CD4-positive, alpha-beta memory T cell (primary cell): ENCODE measurements at regions not wholly inside any gene's neighbourhood (a gene's known extent, or its start where the extent isn't known, plus 50 kb on each side); places are given as distances from the start of the nearest gene placed in this dataset.

Experiments
- CTCF ChIA-PET: fragments of 350-600 bp; sonication (Branson Sonifier 250); formaldehyde crosslinking; loops from one replicate; lab custom pipeline; 2021; ENCODE audit warnings: inconsistent platforms; ENCODE audit not compliant: partially characterized antibody; lab: Charles Lee
- POLR2A ChIA-PET: fragments of 350-600 bp; sonication (Branson Sonifier 250); formaldehyde crosslinking; loops from one replicate; lab custom pipeline; 2021; ENCODE audit not compliant: partially characterized antibody; lab: Charles Lee
- DNase-seq, 5 donors: peaks; one replicate each; pipeline versions ENCODE4 v3.0.0 to v3.0.0-alpha.2; 2020 to 2022; ENCODE audit warnings: mixed read lengths in 1 of 5
- H3K27ac ChIP-seq: one replicate; pipeline ENCODE4 v1.7.0; 2013; ENCODE audit warnings: low read depth, low read length
- H3K27me3 ChIP-seq: 2 replicates; pipeline ENCODE4 v1.7.0; 2013; ENCODE audit warnings: mild to moderate bottlenecking, low read length, moderate library complexity; ENCODE audit not compliant: insufficient read depth
- H3K36me3 ChIP-seq: 2 replicates; pipeline ENCODE4 v1.7.0; 2013; ENCODE audit warnings: mild to moderate bottlenecking, low read length, moderate library complexity; ENCODE audit not compliant: insufficient read depth
- H3K4me1 ChIP-seq: 2 replicates; pipeline ENCODE4 v1.7.0; 2013; ENCODE audit warnings: mild to moderate bottlenecking, low read length, moderate library complexity; ENCODE audit not compliant: insufficient read depth
- H3K4me3 ChIP-seq, 2 donors: one replicate each; pipeline ENCODE4 v1.7.0; 2013; ENCODE audit warnings: low read length in 2 of 2, mild to moderate bottlenecking in 1 of 2
- H3K9me3 ChIP-seq, 2 donors: one replicate each; pipeline ENCODE4 v1.7.0; 2013; ENCODE audit warnings: low read length in 2 of 2, control low read depth in 1 of 2; ENCODE audit not compliant: control insufficient read depth in 1 of 2
- H3K27ac Mint-ChIP-seq, 7 donors: one replicate each; pipeline ENCODE4 v1.8.0; 2020 to 2021; ENCODE audit warnings: mixed read lengths in 7 of 7, mild to moderate bottlenecking in 6 of 7, inconsistent platforms in 3 of 7, moderate library complexity in 3 of 7
- H3K27me3 Mint-ChIP-seq, 2 donors: one replicate each; pipeline ENCODE4 v1.8.0; 2020 to 2021; ENCODE audit warnings: mixed read lengths in 2 of 2
- H3K36me3 Mint-ChIP-seq, 2 donors: one replicate each; pipeline ENCODE4 v1.8.0; 2020 to 2021; ENCODE audit warnings: mixed read lengths in 2 of 2, inconsistent platforms in 1 of 2, mild to moderate bottlenecking in 1 of 2
- H3K4me1 Mint-ChIP-seq, 4 donors: one replicate each; pipeline ENCODE4 v1.8.0; 2020 to 2021; ENCODE audit warnings: mixed read lengths in 4 of 4, mild to moderate bottlenecking in 1 of 4
- H3K4me3 Mint-ChIP-seq, 8 donors: one replicate each; pipeline ENCODE4 v1.8.0; 2020 to 2021; ENCODE audit warnings: mixed read lengths in 8 of 8, mild to moderate bottlenecking in 7 of 8, moderate library complexity in 6 of 8, inconsistent platforms in 3 of 8
- H3K9me3 Mint-ChIP-seq, 8 donors: one replicate each; pipeline ENCODE4 v1.8.0; 2020 to 2021; ENCODE audit warnings: mixed read lengths in 8 of 8, mild to moderate bottlenecking in 5 of 8, inconsistent platforms in 3 of 8, moderate library complexity in 1 of 8
- intact Hi-C: fragments of 100-400 bp; cut with micrococcal nuclease; formaldehyde crosslinking; loops from one replicate; pipeline ENCODE4 v1.15.1; 2023

GRCh38 chr3:117811786-117812185 is 1102.2 kb downstream of the TUSC7 start:
- ChIA-PET CTCF (no interaction called here), POLR2A (no interaction called here)
- no peaks in the 10 kb centered on the region for H3K27me3 Mint-ChIP-seq

GRCh38 chr3:117814975-117815374 is 1105.4 kb downstream of the TUSC7 start:
- Histone ChIP-seq H3K27ac (no peak overlapping the region), H3K4me1 (no peaks in the 10 kb centered on the region), H3K36me3 (no peaks in the 10 kb centered on the region), H3K9me3 (no peaks in the 10 kb centered on the region), H3K4me3 (no peak overlapping the region), H3K27me3 (no peaks in the 10 kb centered on the region)
- Mint-ChIP-seq H3K4me1 (no peaks in the 10 kb centered on the region), H3K4me3 (no peak overlapping the region), H3K9me3 (peaks cover 0 to 3% (median 0%) of the 10 kb centered on the region in 8 donors), H3K27me3 (no peaks in the 10 kb centered on the region), H3K36me3 (no peaks in the 10 kb centered on the region), H3K27ac (no peak overlapping the region)
- ChIA-PET POLR2A (no interaction called here), CTCF (no interaction called here)
- intact Hi-C loops, result no loop called here
- no peak for DNase-seq

More at GRCh38 chr3:117811786-117812185, 1102.2 kb downstream of the TUSC7 start:
- Histone ChIP-seq H3K36me3 (no peaks in the 10 kb centered on the region), H3K27ac (no peak overlapping the region), H3K4me3 (no peak overlapping the region), H3K27me3 (no peaks in the 10 kb centered on the region), H3K4me1 (no peaks in the 10 kb centered on the region), H3K9me3 (no peaks in the 10 kb centered on the region)
- Mint-ChIP-seq H3K36me3 (no peaks in the 10 kb centered on the region), H3K4me1 (no peaks in the 10 kb centered on the region), H3K4me3 (no peak overlapping the region), H3K9me3 (peaks cover 0 to 6% (median 2%) of the 10 kb centered on the region in 8 donors), H3K27ac (no peak overlapping the region)
- intact Hi-C loops, result no loop called here
- no peak for DNase-seq

DNA sequence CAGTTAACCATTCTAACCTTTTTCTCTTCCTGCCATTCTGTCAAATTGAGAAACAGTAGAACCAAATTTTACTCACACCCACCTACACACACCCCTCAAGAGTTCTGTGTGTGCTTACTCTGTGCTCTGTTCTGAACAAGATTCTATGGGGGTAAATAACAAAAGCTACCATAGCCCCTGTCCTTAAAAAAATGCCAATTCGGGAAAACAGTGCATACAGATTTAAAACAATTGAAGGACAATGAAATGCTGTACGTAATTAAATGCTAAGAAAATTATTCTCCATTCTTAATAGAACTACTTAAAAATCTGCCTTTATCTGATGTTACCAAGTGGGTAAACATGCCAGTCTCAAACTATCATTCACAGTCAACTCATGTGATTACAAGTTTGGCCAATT is 1107.5 kb downstream of the TUSC7 start:
- H3K36me3 Mint-ChIP-seq, result no peaks in the 10 kb centered on the region
- intact Hi-C loops, result no loop called here
- POLR2A ChIA-PET, result no interaction called here
- Histone ChIP-seq H3K27ac (no peak overlapping the region), H3K9me3 (no peaks in the 10 kb centered on the region), H3K4me1 (no peaks in the 10 kb centered on the region), H3K36me3 (no peaks in the 10 kb centered on the region), H3K4me3 (no peak overlapping the region), H3K27me3 (no peaks in the 10 kb centered on the region)
- no peak for DNase-seq
- H3K27ac Mint-ChIP-seq, result no peak overlapping the region
- H3K4me3 Mint-ChIP-seq, result no peak overlapping the region
- H3K4me1 Mint-ChIP-seq, result no peaks in the 10 kb centered on the region
- CTCF ChIA-PET, result no interaction called here
- no peaks in the 10 kb centered on the region for H3K27me3 Mint-ChIP-seq
- H3K9me3 Mint-ChIP-seq, result peaks cover 0 to 4% (median 0%) of the 10 kb centered on the region in 8 donors

DNA sequence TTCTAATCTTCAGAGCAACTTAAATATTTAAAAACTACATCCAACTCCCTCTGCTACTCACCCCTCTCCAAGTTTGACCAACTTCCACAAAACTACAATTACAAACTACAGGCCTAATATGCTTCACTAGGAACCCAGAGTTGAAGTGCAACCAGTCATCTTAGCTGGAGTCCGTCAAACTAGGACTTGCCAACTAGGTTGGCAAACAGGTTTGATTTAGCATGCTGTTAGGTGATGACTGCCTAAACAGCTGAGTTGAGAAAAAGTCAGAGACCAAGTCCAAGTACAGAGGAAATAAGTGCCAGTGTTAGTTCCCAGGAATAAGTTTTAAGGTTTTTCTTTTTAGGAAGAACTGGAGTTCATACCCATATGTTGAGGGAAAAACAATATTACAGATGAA is 1109.0 kb downstream of the TUSC7 start:
- no peak for DNase-seq
- Histone ChIP-seq H3K27me3 (no peaks in the 10 kb centered on the region), H3K4me1 (no peaks in the 10 kb centered on the region), H3K36me3 (no peaks in the 10 kb centered on the region), H3K4me3 (no peak overlapping the region), H3K9me3 (no peaks in the 10 kb centered on the region), H3K27ac (no peak overlapping the region)
- POLR2A ChIA-PET, result no interaction called here
- Mint-ChIP-seq H3K9me3 (peaks cover 0 to 4% (median 0%) of the 10 kb centered on the region in 8 donors), H3K27ac (no peak overlapping the region), H3K27me3 (no peaks in the 10 kb centered on the region), H3K4me1 (no peaks in the 10 kb centered on the region), H3K36me3 (no peaks in the 10 kb centered on the region), H3K4me3 (no peak overlapping the region)
- CTCF ChIA-PET, result no interaction called here
- intact Hi-C loops, result no loop called here

GRCh38 chr3:117820658-117821299 is 1111.2 kb downstream of the TUSC7 start:
- POLR2A ChIA-PET, result no interaction called here
- H3K4me1 ChIP-seq, result no peaks in the 10 kb centered on the region
- Mint-ChIP-seq H3K27ac (no peak overlapping the region), H3K4me1 (no peaks in the 10 kb centered on the region), H3K9me3 (peaks cover 0 to 8% (median 0%) of the 10 kb centered on the region in 8 donors), H3K36me3 (no peaks in the 10 kb centered on the region), H3K4me3 (no peak overlapping the region), H3K27me3 (no peaks in the 10 kb centered on the region)
- CTCF ChIA-PET, result no interaction called here
- H3K36me3 ChIP-seq, result no peaks in the 10 kb centered on the region
- no peaks in the 10 kb centered on the region for H3K27me3 ChIP-seq
- intact Hi-C loops, result no loop called here
- H3K27ac ChIP-seq, result no peak overlapping the region
- H3K9me3 ChIP-seq, result no peaks in the 10 kb centered on the region
- no peak for DNase-seq
- H3K4me3 ChIP-seq, result no peak overlapping the region

- Mint-ChIP-seq H3K9me3 (peaks cover 0 to 8% (median under 1%) of the 10 kb centered on the region in 8 donors), H3K4me1 (no peaks in the 10 kb centered on the region), H3K36me3 (no peaks in the 10 kb centered on the region), H3K27me3 (no peaks in the 10 kb centered on the region), H3K27ac (no peak overlapping the region), H3K4me3 (no peak overlapping the region)
- no peak for DNase-seq
- POLR2A ChIA-PET, result no interaction called here
- Histone ChIP-seq H3K27me3 (no peaks in the 10 kb centered on the region), H3K4me3 (no peak overlapping the region), H3K4me1 (no peaks in the 10 kb centered on the region), H3K9me3 (no peaks in the 10 kb centered on the region), H3K27ac (no peak overlapping the region), H3K36me3 (no peaks in the 10 kb centered on the region)
- CTCF ChIA-PET, result no interaction called here
- intact Hi-C loops, result no loop called here
Measured at GRCh38 chr3:117822416-117822815, 1112.8 kb downstream of the TUSC7 start.

DNA sequence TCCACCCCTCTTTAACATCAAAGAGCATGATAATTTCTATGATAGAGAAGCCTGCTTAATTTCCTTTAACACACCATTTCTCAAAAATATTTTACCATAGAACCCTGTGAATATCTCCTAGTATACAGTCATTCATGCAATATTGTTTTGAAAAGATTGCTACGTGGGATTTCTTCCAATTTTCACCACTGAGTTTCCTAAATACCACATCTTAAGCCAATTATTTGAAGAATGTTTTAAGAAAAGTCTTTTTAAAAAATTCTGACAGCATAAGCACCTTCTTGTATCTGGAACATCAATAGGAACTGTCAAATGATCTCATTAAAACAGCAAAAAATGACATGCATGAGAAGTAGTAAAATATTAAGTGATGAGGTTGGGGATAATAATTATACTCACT is 1126.7 kb downstream of the TUSC7 start:
- Histone ChIP-seq H3K4me1 (no peaks in the 10 kb centered on the region), H3K27me3 (no peaks in the 10 kb centered on the region), H3K36me3 (no peaks in the 10 kb centered on the region), H3K9me3 (no peaks in the 10 kb centered on the region), H3K4me3 (no peak overlapping the region), H3K27ac (no peak overlapping the region)
- H3K9me3 Mint-ChIP-seq, result peaks cover 0 to 7% (median 4%) of the 10 kb centered on the region in 8 donors
- H3K27ac Mint-ChIP-seq, result no peak overlapping the region
- POLR2A ChIA-PET, result no interaction called here
- no peak for DNase-seq
- H3K4me1 Mint-ChIP-seq, result no peaks in the 10 kb centered on the region
- no peak overlapping the region for H3K4me3 Mint-ChIP-seq
- intact Hi-C loops, result no loop called here
- no peaks in the 10 kb centered on the region for H3K36me3 Mint-ChIP-seq
- H3K27me3 Mint-ChIP-seq, result no peaks in the 10 kb centered on the region
- CTCF ChIA-PET, result no interaction called here
